K562 (cell line): ENCODE measurements at regions not wholly inside any gene's neighbourhood (a gene's known extent, or its start where the extent isn't known, plus 50 kb on each side); places are given as distances from the start of the nearest gene placed in this dataset.

Source experiments
- AFF4 ChIP-seq: sonication (generic); formaldehyde crosslinking; IDR thresholded peaks from 2 replicates; pipeline ENCODE4 v1.8.0; 2023; ENCODE audit warnings: mild to moderate bottlenecking, missing genetic modification reagents
- RREB1 ChIP-seq: fragments of 250-450 bp; sonication (Bioruptor Pico); IDR thresholded peaks from 2 replicates; pipeline ENCODE4 v1.4.0; 2020
- ZZZ3 ChIP-seq: fragments of 450-650 bp; IDR thresholded peaks from 2 replicates; pipeline ENCODE4 v1.6.1; 2016; ENCODE audit warnings: antibody characterized with exemption, mild to moderate bottlenecking, moderate library complexity
- TF ChIP-seq, protein P1 (sequence below): fragments of 250-450 bp; sonication (Bioruptor Pico); IDR thresholded peaks from 2 replicates; pipeline ENCODE4 v1.5.0; 2021

DNA sequence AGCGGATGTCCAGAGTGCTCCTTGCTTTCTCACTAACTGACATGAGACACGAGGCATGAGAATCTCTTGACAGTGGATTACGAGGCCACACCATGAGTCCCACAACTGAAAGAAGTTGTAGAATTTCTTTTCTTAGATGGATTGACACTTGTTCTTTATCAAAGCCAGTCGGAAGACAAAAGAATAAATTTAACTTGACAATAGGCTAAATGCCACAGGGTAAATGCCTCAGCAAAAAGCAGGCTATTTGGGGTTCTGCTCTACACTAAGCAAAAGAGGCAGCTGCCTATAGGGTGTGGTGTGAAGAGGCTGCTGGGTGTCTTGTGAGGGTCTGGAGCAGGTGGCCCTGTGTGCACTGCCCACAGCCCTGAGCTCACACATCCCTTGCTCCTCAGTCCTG is 135.1 kb upstream of the SEMA6D start (continued):
- TF ChIP-seq, protein P1, sequence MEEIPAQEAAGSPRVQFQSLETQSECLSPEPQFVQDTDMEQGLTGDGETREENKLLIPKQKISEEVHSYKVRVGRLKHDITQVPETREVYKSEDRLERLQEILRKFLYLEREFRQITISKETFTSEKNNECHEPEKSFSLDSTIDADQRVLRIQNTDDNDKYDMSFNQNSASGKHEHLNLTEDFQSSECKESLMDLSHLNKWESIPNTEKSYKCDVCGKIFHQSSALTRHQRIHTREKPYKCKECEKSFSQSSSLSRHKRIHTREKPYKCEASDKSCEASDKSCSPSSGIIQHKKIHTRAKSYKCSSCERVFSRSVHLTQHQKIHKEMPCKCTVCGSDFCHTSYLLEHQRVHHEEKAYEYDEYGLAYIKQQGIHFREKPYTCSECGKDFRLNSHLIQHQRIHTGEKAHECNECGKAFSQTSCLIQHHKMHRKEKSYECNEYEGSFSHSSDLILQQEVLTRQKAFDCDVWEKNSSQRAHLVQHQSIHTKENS (CRISPR knock-in tag), result no peak
- TF ChIP-seq AFF4 (CRISPR knock-in tag) (no peak), RREB1 (CRISPR knock-in tag) (no peak), ZZZ3 (no peak)
- TF ChIP-seq, all 486 proteins: peak for 0
